SK-N-MC (cell line): ENCODE measurements at regions not wholly inside any gene's neighbourhood (a gene's known extent, or its start where the extent isn't known, plus 50 kb on each side); places are given as distances from the start of the nearest gene placed in this dataset.
"Not testable (repeated sequence)": the region's sequence is repeated elsewhere in the genome, so short reads cannot be mapped to it uniquely, and the experiment has no call there.

Source experiments
- EZH2 ChIP-seq: fragments of 200-600 bp; sonication (generic); IDR thresholded peaks from one replicate; pipeline ENCODE4 v1.6.1; 2017; ENCODE audit warnings: antibody characterized with exemption
- POLR2AphosphoS5 ChIP-seq: IDR thresholded peaks from 2 replicates; pipeline ENCODE4 v1.6.1; 2012; ENCODE audit warnings: mild to moderate bottlenecking, low read depth, low read length, borderline replicate concordance

GRCh38 chrX:92280347-92280746 is 501.2 kb downstream of the PCDH11X start:
- TF ChIP-seq EZH2, POLR2AphosphoS5: not testable (repeated sequence)
